Tibial artery (tissue), 4 donors: ENCODE measurements at regions not wholly inside any gene's neighbourhood (a gene's known extent, or its start where the extent isn't known, plus 50 kb on each side); places are given as distances from the start of the nearest gene placed in this dataset.

ENCODE experiments used
- DNase-seq, 2 donors: peaks; one replicate each; pipeline ENCODE4 v3.0.0-alpha.2; 2019
- H3K27ac ChIP-seq, 2 donors: fragments of 200-600 bp; sonication (generic) in 1 of 2; 1 replicate in 1 of 2; 2 replicates in 1 of 2; pipeline ENCODE4 v1.5.1; 2018 to 2019; ENCODE audit warnings: mild to moderate bottlenecking in 1 of 2
- H3K27me3 ChIP-seq, 2 donors: fragments of 200-600 bp; sonication (generic) in 1 of 2; one replicate each; pipeline versions ENCODE4 v1.5.1 to v1.6.0; 2016 to 2019
- H3K36me3 ChIP-seq, 3 donors: fragments of 200-600 bp; sonication (generic) in 2 of 3; one replicate each; pipeline ENCODE4 v1.5.1; 2016 to 2019; ENCODE audit warnings: mild to moderate bottlenecking in 2 of 3
- H3K4me1 ChIP-seq, 4 donors: fragments of 200-600 bp; sonication (generic) in 2 of 4; 1 replicate in 3 of 4; 2 replicates in 1 of 4; pipeline ENCODE4 v1.5.1; 2016 to 2019
- H3K4me3 ChIP-seq, 2 donors: fragments of 200-600 bp; sonication (generic) in 1 of 2; 1 replicate in 1 of 2; 2 replicates in 1 of 2; pipeline ENCODE4 v1.5.1; 2018 to 2019; ENCODE audit warnings: mild to moderate bottlenecking in 2 of 2
- H3K9me3 ChIP-seq, 3 donors: fragments of 200-600 bp; sonication (generic) in 1 of 3; one replicate each; pipeline ENCODE4 v1.5.1; 2016 to 2019
- CTCF ChIP-seq, 2 experiments: fragments of 200-600 bp in 1 of 2; fragments of 450-650 bp in 1 of 2; IDR thresholded peaks; one replicate each; pipeline ENCODE4 v1.5.1; 2017 to 2019; ENCODE audit warnings: antibody characterized with exemption in 2 of 2, mild to moderate bottlenecking in 1 of 2, moderate library complexity in 1 of 2
- intact Hi-C: fragments of 100-400 bp; cut with DNase I; formaldehyde crosslinking; loops from one replicate; pipeline ENCODE4 v1.15.0; 2023; ENCODE audit warnings: low total_unique reads

- no peaks in the 10 kb centered on the region for H3K27me3 ChIP-seq
- H3K4me1 ChIP-seq = no peaks in the 10 kb centered on the region
- no peaks in the 10 kb centered on the region for H3K36me3 ChIP-seq
- no peak for DNase-seq
- no peak for TF ChIP-seq CTCF (IDR thresholded peaks at IDR 0.05)
- H3K9me3 ChIP-seq = no peaks in the 10 kb centered on the region
- H3K4me3 ChIP-seq = no peak overlapping the region
- H3K27ac ChIP-seq = no peak overlapping the region
- intact Hi-C loops = no loop called here
Observed at GRCh38 chr21:19031953-19032352, 628.4 kb upstream of the TMPRSS15 start.

- Histone ChIP-seq H3K36me3 (no peaks in the 10 kb centered on the region), H3K27ac (no peak overlapping the region), H3K9me3 (no peaks in the 10 kb centered on the region), H3K27me3 (no peaks in the 10 kb centered on the region), H3K4me1 (no peaks in the 10 kb centered on the region), H3K4me3 (no peak overlapping the region)
- intact Hi-C loops = no loop called here
- no peak for DNase-seq
- no peak for TF ChIP-seq CTCF (IDR thresholded peaks at IDR 0.05)
Observed at GRCh38 chr21:19034041-19034440, 630.5 kb upstream of the TMPRSS15 start.

- no peak for DNase-seq
- Histone ChIP-seq H3K4me3 (no peak overlapping the region), H3K27ac (no peak overlapping the region), H3K4me1 (no peaks in the 10 kb centered on the region), H3K9me3 (no peaks in the 10 kb centered on the region), H3K27me3 (no peaks in the 10 kb centered on the region), H3K36me3 (no peaks in the 10 kb centered on the region)
- intact Hi-C loops = no loop called here
- no peak for TF ChIP-seq CTCF (IDR thresholded peaks at IDR 0.05)
Observed at GRCh38 chr21:19034560-19034959, 631.0 kb upstream of the TMPRSS15 start.

GRCh38 chr21:19045876-19046275, 642.3 kb upstream of the TMPRSS15 start:
- no peaks in the 10 kb centered on the region for H3K9me3 ChIP-seq
- H3K4me1 ChIP-seq = no peaks in the 10 kb centered on the region
- H3K36me3 ChIP-seq = no peaks in the 10 kb centered on the region
- no peak for DNase-seq
- no peak overlapping the region for H3K4me3 ChIP-seq
- intact Hi-C loops = no loop called here
- H3K27me3 ChIP-seq = no peaks in the 10 kb centered on the region
- no peak for TF ChIP-seq CTCF (IDR thresholded peaks at IDR 0.05)
- no peak overlapping the region for H3K27ac ChIP-seq

- Histone ChIP-seq H3K4me1 (no peaks in the 10 kb centered on the region), H3K4me3 (no peak overlapping the region), H3K27ac (no peak overlapping the region), H3K36me3 (no peaks in the 10 kb centered on the region), H3K27me3 (no peaks in the 10 kb centered on the region), H3K9me3 (no peaks in the 10 kb centered on the region)
- no peak for TF ChIP-seq CTCF (IDR thresholded peaks at IDR 0.05)
- no peak for DNase-seq
- intact Hi-C loops = no loop called here
Observed at GRCh38 chr21:19048098-19048672, 644.6 kb upstream of the TMPRSS15 start.

GRCh38 chr21:19049567-19049966, 646.0 kb upstream of the TMPRSS15 start:
- Histone ChIP-seq H3K4me3 (no peak overlapping the region), H3K27ac (no peak overlapping the region), H3K36me3 (no peaks in the 10 kb centered on the region), H3K4me1 (peaks cover 0 to 7% (median 0%) of the 10 kb centered on the region in 4 donors), H3K9me3 (no peaks in the 10 kb centered on the region), H3K27me3 (no peaks in the 10 kb centered on the region)
- intact Hi-C loops = no loop called here
- TF ChIP-seq CTCF (IDR thresholded peaks at IDR 0.05) = no peak
- no peak for DNase-seq
